K562 (cell line): ENCODE measurements at regions not wholly inside any gene's neighbourhood (a gene's known extent, or its start where the extent isn't known, plus 50 kb on each side); places are given as distances from the start of the nearest gene placed in this dataset.

Experiments
- ATAC-seq: fragments of 200-7000 bp; cut with Tn5 transposase; 3 replicates; pipeline ENCODE4 v1.9.1; 2020; ENCODE audit warnings: moderate library complexity
- BruUV-seq: library from RNA; stranded (reverse); fragments of 400-500 nt; replicated peaks from 2 replicates; lab custom pipeline; 2021; lab: Mats Ljungman, UMichigan
- CTCF ChIA-PET: fragments of 300-600 bp; formaldehyde crosslinking; extraction: SDS; loops from one replicate; lab custom pipeline; 2021; ENCODE audit warnings: low intra/inter-chr PET ratio; lab: Yijun Ruan, JAX
- POLR2A ChIA-PET: fragments of 300-600, 350-650 bp; sonication (Branson Sonifier 250); formaldehyde crosslinking; extraction: SDS; loops from one replicate; lab custom pipeline; 2021; ENCODE audit warnings: antibody characterized with exemption, inconsistent platforms; lab: Yijun Ruan, JAX
- DNase-seq, 4 experiments: peaks; one replicate each; pipeline versions ENCODE4 v3.0.0 to v3.0.0-alpha.2; 2011 to 2018; ENCODE audit warnings: low spot score in 3 of 4, mixed read lengths in 3 of 4; ENCODE audit errors: extremely low read depth in 1 of 4
- FAIRE-seq: peaks from 2 replicates; lab custom pipeline; 2011; peaks lifted over from hg19 to GRCh38; lab: Jason Lieb, UNC
- H2AFZ ChIP-seq: 2 replicates; pipeline ENCODE4 v1.6.0; 2011; ENCODE audit warnings: low read depth, low read length, control low read depth, inconsistent platforms
- H3K27ac ChIP-seq: fragments of 200-600 bp; 3 replicates; pipeline ENCODE4 v1.8.0; 2011; ENCODE audit warnings: low read depth, mild to moderate bottlenecking, control low read depth, inconsistent platforms, low read length, moderate library complexity, mixed read lengths; ENCODE audit errors: extremely low read depth
- H3K27me3 ChIP-seq, 2 experiments: fragments of 300-600 bp in 1 of 2; 2 replicates in 1 of 2; 3 replicates in 1 of 2; pipeline versions ENCODE4 v1.6.0 to v1.8.0; 2011; ENCODE audit warnings: inconsistent platforms in 2 of 2, low read length in 2 of 2, mild to moderate bottlenecking in 1 of 2, mixed read lengths in 1 of 2, moderate library complexity in 1 of 2; ENCODE audit not compliant: control insufficient read depth in 2 of 2, insufficient read depth in 2 of 2
- H3K36me3 ChIP-seq: fragments of 300-600 bp; 3 replicates; pipeline ENCODE4 v1.8.0; 2011; ENCODE audit warnings: mild to moderate bottlenecking, low read length, inconsistent platforms; ENCODE audit not compliant: control insufficient read depth, insufficient read depth
- H3K4me1 ChIP-seq, 2 experiments: fragments of 200-600 bp in 1 of 2; replicated peaks in 1 of 2; 2 replicates in 1 of 2; 3 replicates in 1 of 2; pipeline versions ENCODE4 v1.5.1 to v1.8.0; 2011; ENCODE audit warnings: inconsistent platforms in 2 of 2, low read length in 2 of 2, mild to moderate bottlenecking in 1 of 2, mixed read lengths in 1 of 2, moderate library complexity in 1 of 2; ENCODE audit not compliant: control insufficient read depth in 2 of 2, insufficient read depth in 2 of 2
- H3K4me2 ChIP-seq: 2 replicates; pipeline ENCODE4 v1.6.1; 2011; ENCODE audit warnings: low read length, control low read depth, inconsistent platforms, mixed read lengths; ENCODE audit not compliant: insufficient read depth
- H3K4me3 ChIP-seq: fragments of 200-600 bp; sonication (generic), shearing (Covaris generic); 2 replicates; pipeline ENCODE4 v1.5.1; 2016; ENCODE audit warnings: control low read depth, inconsistent platforms
- H3K79me2 ChIP-seq: fragments of 200-600 bp; 3 replicates; pipeline ENCODE4 v1.8.0; 2011; ENCODE audit warnings: low read length, inconsistent platforms; ENCODE audit not compliant: control insufficient read depth, insufficient read depth
- H3K9ac ChIP-seq, 2 experiments: 2 replicates each; pipeline versions ENCODE4 v1.6.0 to v1.6.1; 2011; ENCODE audit warnings: low read depth in 2 of 2, low read length in 2 of 2, control low read depth in 1 of 2, inconsistent platforms in 1 of 2, mild to moderate bottlenecking in 1 of 2, mixed read lengths in 1 of 2; ENCODE audit not compliant: insufficient read depth in 1 of 2
- H3K9me1 ChIP-seq: one replicate; pipeline ENCODE4 v1.6.0; 2011; ENCODE audit warnings: inconsistent platforms, mild to moderate bottlenecking, low read length, moderate library complexity; ENCODE audit not compliant: control insufficient read depth, insufficient read depth
- H3K9me3 ChIP-seq: replicated peaks from 2 replicates; pipeline ENCODE4 v1.5.1; 2011; ENCODE audit warnings: low read depth, low read length, inconsistent platforms; ENCODE audit not compliant: control insufficient read depth, insufficient read depth
- H4K20me1 ChIP-seq: replicated peaks from 2 replicates; pipeline ENCODE4 v1.6.1; 2011; ENCODE audit warnings: low read length, inconsistent platforms, mixed read lengths; ENCODE audit not compliant: control insufficient read depth, insufficient read depth
- BACH1 ChIP-seq: fragments of 200-800 bp; sonication (Bioruptor generic); IDR thresholded peaks from 2 replicates; pipeline ENCODE4 v1.6.1; 2016; ENCODE audit warnings: missing genetic modification characterization, missing compliant biosample characterization
- CBX1 ChIP-seq: sonication (generic); IDR thresholded peaks from 2 replicates; pipeline ENCODE4 v1.6.1; 2016; ENCODE audit warnings: antibody characterized with exemption, low read depth, mild to moderate bottlenecking
- CREB3L1 ChIP-seq: fragments of 450-650 bp; IDR thresholded peaks from 2 replicates; pipeline ENCODE4 v1.6.1; 2014; ENCODE audit warnings: low read depth, mild to moderate bottlenecking, moderate library complexity, borderline replicate concordance
- GABPB1 ChIP-seq: sonication (generic); formaldehyde crosslinking; IDR thresholded peaks from 2 replicates; pipeline ENCODE4 v1.8.0; 2022; ENCODE audit warnings: mild to moderate bottlenecking, missing genetic modification reagents
- GATAD2A ChIP-seq: fragments of 450-650 bp; IDR thresholded peaks from 2 replicates; pipeline ENCODE4 v1.6.1; 2017
- NCOA1 ChIP-seq: fragments of 450-650 bp; IDR thresholded peaks from 2 replicates; pipeline ENCODE4 v1.6.1; 2016; ENCODE audit warnings: low read depth
- PML ChIP-seq: IDR thresholded peaks from 2 replicates; pipeline ENCODE4 v1.6.1; 2012; ENCODE audit warnings: low read length, inconsistent platforms
- TAF7 ChIP-seq: fragments of 450-650 bp; IDR thresholded peaks from 2 replicates; pipeline ENCODE4 v1.6.1; 2016; ENCODE audit warnings: missing genetic modification characterization, missing compliant biosample characterization
- TFE3 ChIP-seq: fragments of 450-650 bp; formaldehyde crosslinking; IDR thresholded peaks from 2 replicates; pipeline ENCODE4 v1.4.0; 2020; ENCODE audit warnings: mild to moderate bottlenecking, mixed read lengths
- ZNF584 ChIP-seq: fragments of 200-800 bp; sonication (Bioruptor generic); IDR thresholded peaks from 2 replicates; pipeline ENCODE4 v1.6.1; 2016; ENCODE audit warnings: low read depth, mild to moderate bottlenecking, missing genetic modification characterization, missing compliant biosample characterization
- WGBS: fragments of 100-300 bp; shearing (Covaris generic); methylation state at CpG from one replicate; pipeline ENCODE4 v1.1.6; 2016; ENCODE audit warnings: low coverage, mixed read lengths; ENCODE audit not compliant: insufficient coverage; ENCODE audit errors: missing lambda C conversion rate; 5-methylcytosine and 5-hydroxymethylcytosine counted together
- in situ Hi-C: fragments of 300-500 bp; cut with MboI; formaldehyde crosslinking; loops from 4 replicates; pipeline ENCODE4 v1.15.0; 2018; ENCODE audit warnings: inconsistent platforms, mixed read lengths
- intact Hi-C: fragments of 100-400 bp; cut with micrococcal nuclease; formaldehyde crosslinking; loops from 2 replicates; pipeline ENCODE4 v1.14.2; 2022

- H4K20me1 ChIP-seq = no peaks in the 10 kb centered on the region
- no peak overlapping the region for H2AFZ ChIP-seq
- no peaks in the 10 kb centered on the region for H3K9me3 ChIP-seq
- DNase-seq (no peak), ATAC-seq (no peak), FAIRE-seq (no peak)
- no peak overlapping the region for H3K4me3 ChIP-seq
- ChIA-PET POLR2A (no interaction called here), CTCF (no interaction called here)
- H3K79me2 ChIP-seq = no peaks in the 10 kb centered on the region
- H3K9me1 ChIP-seq = no peaks in the 10 kb centered on the region
- intact Hi-C loops (no loop called here), in situ Hi-C loops (no loop called here)
- H3K27ac ChIP-seq = no peak overlapping the region
- BruUV-seq = no TSS peak
- H3K4me1 ChIP-seq = no peaks in the 10 kb centered on the region
- 0% methylated on average over 1 of the region's 6 CpGs for WGBS
- H3K9ac ChIP-seq = no peak overlapping the region
- no peak overlapping the region for H3K4me2 ChIP-seq
- H3K27me3 ChIP-seq = no peaks in the 10 kb centered on the region
- no peak for TF ChIP-seq TAF7
- no peak for TF ChIP-seq GABPB1 (CRISPR knock-in tag)
- TF ChIP-seq ZNF584 (CRISPR knock-in tag) = no peak
- TF ChIP-seq TFE3 (CRISPR knock-in tag) = no peak
- no peak for TF ChIP-seq GATAD2A
- no peak for TF ChIP-seq CREB3L1
- no peak for TF ChIP-seq CBX1
- no peak for TF ChIP-seq PML
- TF ChIP-seq NCOA1 = no peak
- no peak for TF ChIP-seq BACH1
- H3K36me3 ChIP-seq = no peaks in the 10 kb centered on the region
Measured at GRCh38 chr4:161188578-161188977, 975.2 kb downstream of the FSTL5 start.
